ENCODE measurements at regions not wholly inside any gene's neighbourhood (a gene's known extent, or its start where the extent isn't known, plus 50 kb on each side); places are given as distances from the start of the nearest gene placed in this dataset.
A peak's percentile ranks its signal among the peaks of the same experiment; 100 is the strongest.

DNA sequence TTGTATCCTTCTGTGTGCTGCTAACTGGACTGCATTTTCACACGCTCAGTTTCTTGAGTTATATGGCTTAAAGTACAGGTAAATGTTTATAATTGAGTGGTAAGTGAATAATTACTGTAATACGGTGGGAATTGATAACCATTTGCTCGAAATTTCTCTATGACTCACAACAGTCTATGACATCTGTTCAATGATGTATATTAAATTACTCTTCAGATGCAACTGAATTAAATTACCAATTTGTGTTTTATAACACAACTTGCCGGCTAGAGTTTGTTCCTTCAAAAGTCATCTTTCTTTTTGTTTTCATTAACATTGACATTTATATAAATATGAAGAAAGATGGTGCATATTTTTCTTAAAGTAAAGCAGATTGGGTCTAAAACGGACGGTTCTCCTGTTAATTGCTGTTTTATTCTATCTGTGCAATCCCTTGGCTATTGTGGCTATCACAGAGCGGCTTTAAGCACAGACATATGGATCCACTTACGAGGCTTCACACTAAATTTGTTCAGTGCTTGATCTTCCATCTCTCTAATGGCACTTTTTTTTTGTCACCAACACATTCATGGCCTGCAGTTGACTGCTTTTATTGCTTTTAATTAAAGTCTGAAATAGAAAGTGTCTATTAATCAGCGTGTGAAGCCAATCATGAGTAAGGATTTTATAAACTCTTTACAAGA is 1291.6 kb upstream of the SLC10A2 start:
- in situ Hi-C loops (cut with HindIII; ENCODE audit: low pct_ligation_motif_present, low sequenced_read_pairs), result no loop called here
- Histone ChIP-seq H3K4me3 (ENCODE audit: low read depth, low read length) (no peak overlapping the region), H3K27me3 (replicated peaks) (no peaks in the 10 kb centered on the region), H3K36me3 (replicated peaks) (no peaks in the 10 kb centered on the region), H3K27ac (no peak overlapping the region)
- no peak for DNase-seq
- TF ChIP-seq, protein P1, sequence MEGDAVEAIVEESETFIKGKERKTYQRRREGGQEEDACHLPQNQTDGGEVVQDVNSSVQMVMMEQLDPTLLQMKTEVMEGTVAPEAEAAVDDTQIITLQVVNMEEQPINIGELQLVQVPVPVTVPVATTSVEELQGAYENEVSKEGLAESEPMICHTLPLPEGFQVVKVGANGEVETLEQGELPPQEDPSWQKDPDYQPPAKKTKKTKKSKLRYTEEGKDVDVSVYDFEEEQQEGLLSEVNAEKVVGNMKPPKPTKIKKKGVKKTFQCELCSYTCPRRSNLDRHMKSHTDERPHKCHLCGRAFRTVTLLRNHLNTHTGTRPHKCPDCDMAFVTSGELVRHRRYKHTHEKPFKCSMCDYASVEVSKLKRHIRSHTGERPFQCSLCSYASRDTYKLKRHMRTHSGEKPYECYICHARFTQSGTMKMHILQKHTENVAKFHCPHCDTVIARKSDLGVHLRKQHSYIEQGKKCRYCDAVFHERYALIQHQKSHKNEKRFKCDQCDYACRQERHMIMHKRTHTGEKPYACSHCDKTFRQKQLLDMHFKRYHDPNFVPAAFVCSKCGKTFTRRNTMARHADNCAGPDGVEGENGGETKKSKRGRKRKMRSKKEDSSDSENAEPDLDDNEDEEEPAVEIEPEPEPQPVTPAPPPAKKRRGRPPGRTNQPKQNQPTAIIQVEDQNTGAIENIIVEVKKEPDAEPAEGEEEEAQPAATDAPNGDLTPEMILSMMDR (IDR thresholded peaks at IDR 0.05; ENCODE audit: low read depth, low read length, missing control alignments), result no peak

DNA sequence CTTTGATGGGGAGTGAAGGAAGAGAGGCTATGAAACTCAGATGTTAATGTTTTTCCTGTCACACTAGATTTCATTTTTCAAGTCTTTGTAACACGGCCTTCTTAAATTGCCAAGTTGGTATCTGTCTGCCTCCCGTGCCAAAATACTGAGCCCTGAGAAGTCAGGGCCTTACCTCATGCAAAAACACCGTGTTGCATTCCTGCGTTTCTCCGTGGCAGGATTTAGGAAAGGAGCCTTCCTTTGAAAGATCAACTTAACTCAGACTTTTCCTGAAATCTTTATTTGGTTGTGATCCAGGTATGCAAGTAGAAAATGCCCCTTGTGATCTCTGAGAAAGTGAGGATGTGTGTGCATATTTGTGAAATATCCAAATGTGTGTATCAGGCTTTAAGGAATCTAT is 1291.0 kb upstream of the SLC10A2 start:
- Histone ChIP-seq H3K27me3 (replicated peaks) (no peaks in the 10 kb centered on the region), H3K27ac (no peak overlapping the region), H3K4me3 (ENCODE audit: low read depth, low read length) (no peak overlapping the region), H3K36me3 (replicated peaks) (no peaks in the 10 kb centered on the region)
- TF ChIP-seq, protein P1 (IDR thresholded peaks at IDR 0.05; ENCODE audit: low read depth, low read length, missing control alignments), result no peak
- DNase-seq, result no peak
- in situ Hi-C loops (cut with HindIII; ENCODE audit: low pct_ligation_motif_present, low sequenced_read_pairs), result no loop called here

DNA sequence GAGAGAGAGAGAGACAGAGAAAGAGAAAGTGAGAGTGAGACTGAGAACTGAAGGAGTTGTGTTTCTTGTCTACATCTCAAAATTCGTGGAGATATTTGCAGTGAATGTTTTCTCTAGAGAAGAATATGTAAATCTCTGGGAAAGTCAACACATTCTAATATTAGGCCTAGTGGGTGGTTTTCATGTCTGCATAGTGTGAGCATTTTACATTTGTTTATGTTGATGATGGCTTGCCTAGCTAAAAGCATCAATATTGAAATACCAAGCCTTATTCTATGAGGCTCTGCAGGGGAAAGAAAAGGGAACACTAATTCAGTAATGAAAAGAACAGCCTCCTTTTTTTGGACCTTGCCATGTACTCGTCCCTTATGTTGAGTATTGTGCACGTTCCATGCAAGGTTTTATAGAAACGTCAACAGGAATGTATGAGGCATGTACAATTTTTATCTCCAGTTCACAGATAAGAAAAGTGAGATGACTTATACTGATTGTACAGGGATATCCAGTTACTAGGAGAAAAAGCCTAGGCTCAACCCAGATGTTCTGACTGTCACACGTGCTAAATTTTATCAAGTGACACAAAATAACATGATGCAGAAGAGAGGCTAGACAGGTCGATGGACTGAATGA is 1288.9 kb upstream of the SLC10A2 start:
- DNase-seq, result peak; percentile 12
- in situ Hi-C loops (cut with HindIII; ENCODE audit: low pct_ligation_motif_present, low sequenced_read_pairs), result no loop called here
- TF ChIP-seq, protein P1 (IDR thresholded peaks at IDR 0.05; ENCODE audit: low read depth, low read length, missing control alignments), result no peak
- H3K4me3 ChIP-seq (ENCODE audit: low read depth, low read length), result no peak overlapping the region
- H3K36me3 ChIP-seq (replicated peaks), result no peaks in the 10 kb centered on the region
- H3K27me3 ChIP-seq (replicated peaks), result no peaks in the 10 kb centered on the region
- no peak overlapping the region for H3K27ac ChIP-seq

DNA sequence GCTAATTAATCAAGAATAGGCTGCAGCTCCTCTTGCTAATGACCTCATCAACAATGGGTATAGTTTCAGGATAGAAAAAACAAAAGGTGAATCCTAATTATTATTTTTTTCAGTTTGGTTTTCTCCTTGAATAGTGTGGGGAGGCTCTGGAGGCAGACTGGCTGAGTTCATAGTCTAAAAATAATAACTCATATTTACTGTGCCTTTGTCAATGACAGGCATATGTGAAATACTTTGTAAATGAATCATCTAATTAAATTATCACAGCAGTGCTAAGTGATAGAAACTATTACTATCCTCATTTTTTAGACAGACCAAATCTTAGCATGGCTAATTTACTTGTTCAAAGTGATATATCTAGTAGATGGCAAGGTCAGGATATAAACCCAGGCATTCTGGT is 1261.0 kb upstream of the SLC10A2 start:
- in situ Hi-C loops (cut with HindIII; ENCODE audit: low pct_ligation_motif_present, low sequenced_read_pairs), result no loop called here
- TF ChIP-seq, protein P1 (IDR thresholded peaks at IDR 0.05; ENCODE audit: low read depth, low read length, missing control alignments), result no peak
- no peak for DNase-seq
- H3K27me3 ChIP-seq (replicated peaks), result no peaks in the 10 kb centered on the region
- H3K27ac ChIP-seq, result no peak overlapping the region
- no peaks in the 10 kb centered on the region for H3K36me3 ChIP-seq (replicated peaks)
- no peak overlapping the region for H3K4me3 ChIP-seq (ENCODE audit: low read depth, low read length)

DNA sequence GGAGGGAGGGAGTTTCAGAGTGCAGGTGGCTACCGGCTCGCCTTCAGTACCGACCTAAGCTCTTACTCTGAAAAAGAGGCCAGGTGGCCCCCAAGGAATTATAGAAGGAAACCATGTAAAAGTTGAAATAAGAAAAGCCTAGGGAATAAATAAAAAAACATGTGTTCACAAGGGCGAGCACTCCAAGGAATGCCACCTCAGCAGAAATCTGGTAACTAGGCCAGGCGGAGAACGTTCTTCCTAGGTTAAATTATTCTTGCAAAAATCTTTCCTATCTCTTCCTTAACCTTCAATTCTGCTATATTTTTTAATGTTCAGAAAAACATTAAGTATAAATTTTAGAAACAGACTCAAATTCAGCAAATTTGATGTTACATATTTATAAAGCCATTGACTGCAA is 1260.3 kb upstream of the SLC10A2 start:
- Histone ChIP-seq H3K36me3 (replicated peaks) (no peaks in the 10 kb centered on the region), H3K27me3 (replicated peaks) (no peaks in the 10 kb centered on the region), H3K4me3 (ENCODE audit: low read depth, low read length) (no peak overlapping the region), H3K27ac (no peak overlapping the region)
- TF ChIP-seq, protein P1 (IDR thresholded peaks at IDR 0.05; ENCODE audit: low read depth, low read length, missing control alignments), result no peak
- DNase-seq, result no peak
- in situ Hi-C loops (cut with HindIII; ENCODE audit: low pct_ligation_motif_present, low sequenced_read_pairs), result no loop called here

Data from brain microvascular endothelial cell (primary cell).